HT-29 (cell line): ENCODE measurements at regions not wholly inside any gene's neighbourhood (a gene's known extent, or its start where the extent isn't known, plus 50 kb on each side); places are given as distances from the start of the nearest gene placed in this dataset. TPM values are rescaled to one million over a fixed set of nuclear protein-coding genes. Genes with fewer than 3 reads are reported as not detected.

Experiments used
- DNase-seq: peaks from one replicate; pipeline ENCODE4 v3.0.0-alpha.2; 2015; ENCODE audit warnings: low spot score
- small RNA-seq: library from RNA; depleted of rRNA; stranded (forward); fragments of <200 nt; gene quantifications from one replicate; pipeline ENCODE3, GENCODE V24; 2014

- no peak for DNase-seq
These were observed 71.0 kb upstream of the MDFIC2 start for GRCh38 chr3:70383360-70383831.

- DNase-seq: no peak
These were observed 61.7 kb upstream of the MDFIC2 start for GRCh38 chr3:70374179-70374578.

Small RNA genes in the stretch of these regions (small RNA-seq; reads per million reads assigned to genes)
- gene COX6CP6: not detected
- not detected for gene RNU6-281P
